Thoracic aorta (tissue), 2 donors: ENCODE measurements at regions not wholly inside any gene's neighbourhood (a gene's known extent, or its start where the extent isn't known, plus 50 kb on each side); places are given as distances from the start of the nearest gene placed in this dataset.

Experiments used
- ATAC-seq: fragments of 150-250 bp; one replicate; pipeline ENCODE4 v1.8.0; 2017; ENCODE audit warnings: low read depth; ENCODE audit not compliant: insufficient number of reproducible peaks, low FRiP score
- DNase-seq: peaks from one replicate; pipeline ENCODE4 v3.0.0-alpha.2; 2020; ENCODE audit warnings: low spot score
- H3K27ac ChIP-seq, 2 donors: fragments of 200-600 bp; sonication (generic); 1 replicate in 1 of 2; 2 replicates in 1 of 2; pipeline ENCODE4 v1.5.1; 2016; ENCODE audit warnings: mild to moderate bottlenecking in 2 of 2, moderate library complexity in 2 of 2
- H3K27me3 ChIP-seq: fragments of 200-600 bp; sonication (generic); replicated peaks from 2 replicates; pipeline ENCODE4 v1.6.0; 2016; ENCODE audit warnings: mild to moderate bottlenecking; ENCODE audit not compliant: insufficient read depth
- H3K36me3 ChIP-seq: fragments of 200-600 bp; sonication (generic); one replicate; pipeline ENCODE4 v1.5.1; 2016
- H3K4me1 ChIP-seq, 2 donors: fragments of 200-600 bp; sonication (generic); 1 replicate in 1 of 2; 2 replicates in 1 of 2; pipeline versions ENCODE4 v1.5.1 to v1.6.0; 2016; ENCODE audit warnings: low read depth in 2 of 2, mild to moderate bottlenecking in 1 of 2; ENCODE audit not compliant: control insufficient read depth in 1 of 2
- H3K4me3 ChIP-seq: fragments of 200-600 bp; sonication (generic); 2 replicates; pipeline ENCODE4 v1.5.1; 2016; ENCODE audit warnings: mild to moderate bottlenecking
- H3K9me3 ChIP-seq: fragments of 200-600 bp; sonication (generic); 2 replicates; pipeline ENCODE4 v1.5.1; 2016
- CTCF ChIP-seq: fragments of 200-600 bp; sonication (generic); IDR thresholded peaks from one replicate; pipeline ENCODE4 v1.5.1; 2019; ENCODE audit warnings: antibody characterized with exemption

DNA sequence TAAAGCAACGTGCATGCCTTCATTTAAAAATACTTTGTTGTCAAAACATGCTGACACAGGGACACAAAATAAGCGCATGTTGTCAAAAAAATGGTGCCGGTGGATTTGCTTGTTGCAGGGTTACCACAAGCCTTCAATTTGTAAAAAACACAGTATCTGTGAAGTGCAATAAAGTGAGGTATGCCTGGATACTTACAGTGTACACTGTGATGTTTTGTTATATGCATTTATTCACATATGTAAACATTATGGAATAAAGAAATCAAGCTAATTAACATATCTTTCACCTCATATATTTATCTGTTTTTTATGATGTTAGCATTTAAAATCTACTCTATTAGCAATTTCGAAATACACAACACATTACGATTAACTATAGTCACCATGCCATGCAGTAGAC is 202.6 kb upstream of the FZD8 start:
- DNase-seq, result no peak
- Histone ChIP-seq H3K4me3 (no peak overlapping the region), H3K9me3 (peaks cover 8% of the 10 kb centered on the region), H3K4me1 (peaks cover 14 to 33% of the 10 kb centered on the region in 2 donors), H3K27me3 (no peaks in the 10 kb centered on the region), H3K36me3 (no peaks in the 10 kb centered on the region), H3K27ac (no peak overlapping the region)
- no peak for TF ChIP-seq CTCF
- no peak for ATAC-seq

DNA sequence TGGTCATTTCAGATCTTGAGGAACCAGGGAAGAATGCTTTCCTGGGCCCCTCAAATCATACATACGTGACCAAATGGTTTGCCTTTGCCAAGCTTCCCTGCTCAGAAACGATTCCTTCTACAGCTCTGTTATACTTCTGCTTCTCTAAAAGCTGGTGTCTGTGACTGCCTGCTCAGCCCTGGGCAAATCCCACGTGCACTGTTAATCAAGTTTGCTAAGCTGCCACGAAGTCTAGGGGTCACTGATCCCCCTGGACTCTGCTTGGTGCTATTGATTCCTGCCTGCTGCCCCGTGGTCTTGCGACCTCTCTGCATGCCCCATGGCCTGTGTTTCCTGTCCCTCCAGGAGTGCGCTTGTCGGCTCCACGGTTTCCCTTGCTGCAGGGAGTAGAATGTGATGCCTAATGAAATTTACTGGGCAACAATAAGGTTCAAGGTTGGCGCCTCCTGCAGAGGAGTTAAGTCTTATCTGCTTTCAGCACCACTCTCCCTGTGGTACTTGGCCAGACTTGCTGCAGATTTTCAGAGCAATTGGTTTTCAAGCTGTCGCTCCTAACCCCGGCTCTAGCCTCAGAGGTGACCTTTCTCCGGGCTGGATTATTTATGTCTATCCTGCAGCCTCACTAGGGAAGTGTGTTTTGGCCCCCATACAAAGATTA is 201.6 kb upstream of the FZD8 start:
- Histone ChIP-seq H3K4me1 (peaks cover 8 to 22% of the 10 kb centered on the region in 2 donors), H3K36me3 (no peaks in the 10 kb centered on the region), H3K27me3 (no peaks in the 10 kb centered on the region), H3K9me3 (peaks cover 8% of the 10 kb centered on the region), H3K4me3 (peak overlapping the region; percentile 29), H3K27ac (no peak overlapping the region)
- ATAC-seq (no peak), DNase-seq (no peak)
- TF ChIP-seq CTCF, result no peak

DNA sequence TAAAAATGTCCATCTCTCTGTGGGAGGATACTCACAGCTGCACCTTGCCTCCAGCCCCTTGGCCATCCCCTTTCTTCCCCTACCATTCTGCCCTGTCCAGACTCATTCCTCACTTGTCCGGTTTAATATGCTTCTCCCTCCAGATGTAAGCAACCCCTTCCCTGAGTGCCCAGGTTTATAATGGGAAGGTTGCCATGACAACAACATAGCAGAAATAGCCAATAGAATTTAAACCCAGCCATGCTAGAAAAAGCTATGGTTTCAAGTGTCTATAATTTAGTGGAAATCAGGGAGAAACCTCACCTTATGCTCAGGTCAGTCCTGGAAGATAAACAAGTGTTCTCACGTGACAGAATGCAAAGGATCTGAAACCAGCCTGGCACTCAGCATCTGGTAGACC is 196.0 kb upstream of the FZD8 start:
- DNase-seq, result no peak
- no peak for ATAC-seq
- Histone ChIP-seq H3K36me3 (no peaks in the 10 kb centered on the region), H3K4me3 (no peak overlapping the region), H3K27me3 (no peaks in the 10 kb centered on the region), H3K9me3 (peaks cover 8% of the 10 kb centered on the region), H3K4me1 (peaks cover 0 to under 1% of the 10 kb centered on the region in 2 donors), H3K27ac (no peak overlapping the region)
- no peak for TF ChIP-seq CTCF

- no peaks in the 10 kb centered on the region for H3K36me3 ChIP-seq
- no peak for DNase-seq
- peaks cover 3% of the 10 kb centered on the region for H3K9me3 ChIP-seq
- no peaks in the 10 kb centered on the region for H3K27me3 ChIP-seq
- H3K27ac ChIP-seq, result no peak overlapping the region
- ATAC-seq, result no peak
- no peaks in the 10 kb centered on the region for H3K4me1 ChIP-seq
- no peak overlapping the region for H3K4me3 ChIP-seq
- TF ChIP-seq CTCF, result no peak
Observed at GRCh38 chr10:35835545-35835944, 193.4 kb upstream of the FZD8 start.

GRCh38 chr10:35834877-35835494 is 192.9 kb upstream of the FZD8 start:
- Histone ChIP-seq H3K27me3 (no peaks in the 10 kb centered on the region), H3K9me3 (peaks cover 3% of the 10 kb centered on the region), H3K27ac (no peak overlapping the region), H3K4me3 (no peak overlapping the region), H3K4me1 (no peaks in the 10 kb centered on the region), H3K36me3 (no peaks in the 10 kb centered on the region)
- DNase-seq (no peak), ATAC-seq (no peak)
- no peak for TF ChIP-seq CTCF
